Left kidney (tissue), 1 donor: ENCODE measurements at regions not wholly inside any gene's neighbourhood (a gene's known extent, or its start where the extent isn't known, plus 50 kb on each side); places are given as distances from the start of the nearest gene placed in this dataset.
"Not testable (repeated sequence)": the region's sequence is repeated elsewhere in the genome, so short reads cannot be mapped to it uniquely, and the experiment has no call there.

Experiments
- DNase-seq: peaks from one replicate; pipeline ENCODE4 v3.0.0-alpha.2; 2013

DNA sequence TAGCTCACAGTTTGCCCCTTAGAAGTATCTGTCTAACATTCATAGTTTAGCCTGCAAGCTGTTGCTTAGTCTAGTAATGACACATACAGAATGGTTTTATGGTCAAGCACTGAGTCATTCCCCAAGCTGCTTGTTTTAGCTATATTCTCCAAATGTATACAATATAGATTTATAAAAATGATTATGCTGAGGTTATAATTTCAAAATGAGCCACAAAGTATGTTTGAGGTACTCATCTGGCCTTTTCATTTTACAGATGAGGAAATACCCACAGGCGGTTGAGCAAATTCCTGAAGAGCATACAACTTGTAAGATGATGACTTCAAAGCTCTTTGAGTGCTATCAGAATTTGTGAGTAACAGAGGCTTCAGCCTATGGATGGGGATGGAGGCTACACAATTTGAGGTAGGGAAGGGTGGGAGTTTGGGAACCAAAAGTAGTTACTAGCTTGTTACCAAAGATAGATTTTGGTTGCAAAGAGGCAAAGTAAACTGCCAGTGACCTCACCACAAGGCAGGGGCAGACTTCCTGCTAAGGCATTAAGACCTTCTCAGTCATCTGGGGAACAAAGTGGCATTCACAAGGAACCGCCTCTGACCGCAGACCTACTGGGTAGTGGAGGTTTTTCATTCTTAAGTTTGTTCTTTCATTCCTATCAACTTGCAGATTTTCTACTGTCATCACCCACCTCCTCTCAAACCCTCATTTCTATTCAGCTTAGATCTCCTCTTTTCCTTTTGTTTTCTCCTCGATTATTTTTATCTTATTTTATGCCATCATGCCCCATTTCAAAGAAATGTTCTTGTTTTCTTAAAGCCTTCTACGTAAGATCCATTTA, 257.2 kb upstream of the NECTIN3 start:
- no peak for DNase-seq

DNA sequence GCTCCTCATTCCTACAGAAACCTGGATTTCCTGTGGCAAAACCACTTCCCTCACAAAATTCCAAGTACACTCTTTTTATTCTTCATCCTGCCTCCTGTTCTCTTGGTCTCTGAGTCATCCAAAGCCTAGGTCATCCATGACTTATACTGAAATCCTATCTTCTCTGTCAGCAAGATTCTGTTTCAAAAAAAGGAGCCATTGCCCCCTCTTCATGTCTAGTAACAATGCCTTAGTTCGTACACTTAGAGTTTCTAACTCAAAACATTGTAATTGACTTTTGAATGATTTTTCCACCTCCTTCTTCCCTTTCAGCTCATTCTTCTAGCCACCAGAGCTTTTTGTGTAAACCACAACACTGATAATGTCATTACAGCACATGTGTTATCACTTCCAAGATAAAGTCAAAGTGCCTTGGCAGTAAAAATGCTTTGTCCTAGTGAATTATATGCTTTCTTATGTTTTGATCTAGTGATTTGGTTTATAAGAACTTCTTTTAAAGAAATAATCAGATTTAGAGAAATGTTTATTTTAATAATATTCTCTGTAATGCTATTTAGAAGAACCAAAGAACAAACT, 256.5 kb upstream of the NECTIN3 start:
- no peak for DNase-seq

DNA sequence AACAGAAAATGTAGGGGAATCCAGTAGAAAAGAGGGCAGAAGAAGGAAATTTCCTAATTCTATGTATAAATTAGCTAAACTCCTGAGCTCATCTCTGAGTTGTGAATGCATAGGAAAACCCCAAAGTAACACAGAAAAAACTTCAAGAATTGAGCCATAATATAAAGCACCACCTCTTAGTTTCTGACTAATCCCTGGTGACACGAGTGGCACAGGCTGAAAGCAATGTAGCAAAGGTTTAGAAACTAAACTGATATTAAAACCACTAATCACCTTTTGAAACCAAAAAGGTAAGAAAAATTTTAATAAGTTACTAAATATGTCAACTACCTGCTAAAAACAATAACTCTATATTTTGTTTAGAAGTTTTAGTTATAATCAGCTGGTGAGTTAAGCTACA, 255.6 kb upstream of the NECTIN3 start:
- DNase-seq = no peak

DNA sequence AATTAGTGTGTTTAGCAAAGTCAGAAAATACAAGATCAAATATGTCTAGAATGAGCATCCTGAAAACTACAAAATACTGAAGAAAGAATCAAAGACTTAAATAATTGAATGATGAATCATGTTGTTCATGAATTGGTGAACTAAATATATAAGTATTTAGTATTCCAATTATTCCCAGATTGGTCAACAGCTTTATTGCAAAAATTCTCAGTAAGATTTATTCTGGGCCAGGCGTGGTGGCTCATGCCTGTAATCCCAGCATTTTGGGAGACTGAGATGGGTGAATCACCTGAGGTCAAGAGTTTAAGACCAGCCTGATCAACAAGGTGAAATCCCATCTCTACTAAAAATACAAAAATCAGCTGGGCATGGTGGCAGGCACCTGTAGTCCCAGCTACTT, 250.0 kb upstream of the NECTIN3 start:
- no peak for DNase-seq

DNA sequence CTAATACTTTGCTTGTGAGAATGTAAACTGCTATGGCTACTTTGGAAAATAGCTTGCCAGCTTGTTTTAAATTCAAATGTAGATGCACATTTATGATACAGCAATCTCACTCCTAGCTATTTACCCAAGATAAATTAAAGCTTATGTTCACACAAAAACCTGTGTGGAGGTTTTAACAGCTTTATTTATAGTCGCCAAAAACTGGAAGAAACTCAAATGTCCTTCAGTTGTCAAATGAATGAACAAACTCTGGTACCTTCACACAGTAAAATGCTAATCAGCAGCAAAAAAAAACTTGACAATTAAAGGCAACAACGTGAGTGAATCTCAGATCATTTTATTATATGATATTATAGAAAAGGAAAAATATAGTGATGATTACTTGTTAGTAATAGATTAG, 248.6 kb upstream of the NECTIN3 start:
- no peak for DNase-seq

DNA sequence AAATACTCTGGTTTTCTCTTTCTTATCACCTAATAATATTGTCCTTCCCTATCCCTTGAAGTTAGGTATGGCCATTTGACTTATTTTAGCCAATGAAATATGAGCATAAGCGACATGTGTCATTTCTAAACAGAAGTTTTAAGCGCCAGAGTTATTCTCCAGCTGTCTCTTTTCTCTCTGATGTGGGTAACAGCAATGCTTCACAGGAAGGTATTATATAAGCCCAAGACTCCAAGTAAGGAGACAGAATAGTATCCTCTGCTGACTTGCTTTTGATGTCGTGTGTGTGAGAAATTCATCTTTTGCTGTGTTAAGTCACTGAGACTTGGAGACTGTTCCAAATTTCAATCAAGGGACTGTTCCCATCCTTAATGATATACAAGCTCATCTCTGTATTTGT, 224.6 kb upstream of the NECTIN3 start:
- DNase-seq = no peak

DNA sequence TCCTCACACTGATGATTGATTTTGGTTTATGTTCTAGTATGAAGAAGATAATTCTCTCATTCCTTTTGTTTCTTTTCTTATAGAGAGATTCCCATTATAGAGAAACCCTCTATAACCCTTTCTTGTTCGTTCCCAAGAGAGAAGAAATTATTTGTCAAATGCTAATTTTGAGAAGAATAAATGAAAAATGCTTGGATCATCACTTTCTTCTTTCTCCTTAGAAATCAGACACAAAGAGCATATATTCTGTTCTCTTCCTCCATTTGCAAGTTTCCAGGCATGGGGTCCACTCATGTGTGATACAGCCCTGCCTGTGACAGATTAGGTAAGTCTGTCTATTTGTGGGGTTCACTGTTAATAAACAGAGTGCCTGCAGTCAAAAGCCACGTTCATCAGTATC, 222.6 kb upstream of the NECTIN3 start:
- no peak for DNase-seq

DNA sequence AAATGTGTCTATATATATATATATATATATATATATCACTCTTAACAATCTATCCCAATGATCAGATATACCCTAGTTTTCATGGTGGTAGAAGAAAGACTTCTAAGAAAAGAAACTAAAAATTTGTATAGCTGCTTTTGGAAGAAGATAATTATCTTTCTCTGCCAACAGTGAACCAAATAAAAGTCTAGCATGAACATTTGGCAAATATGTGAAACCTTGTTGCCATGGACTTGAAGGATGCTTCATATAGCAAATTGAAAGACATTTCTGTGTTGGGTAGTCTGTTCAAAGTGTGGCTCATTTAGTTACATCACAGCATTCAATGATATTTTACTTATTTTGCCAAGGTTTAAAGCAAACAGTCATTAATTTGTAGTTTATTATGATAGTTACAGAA, 219.9 kb upstream of the NECTIN3 start:
- DNase-seq = no peak

DNA sequence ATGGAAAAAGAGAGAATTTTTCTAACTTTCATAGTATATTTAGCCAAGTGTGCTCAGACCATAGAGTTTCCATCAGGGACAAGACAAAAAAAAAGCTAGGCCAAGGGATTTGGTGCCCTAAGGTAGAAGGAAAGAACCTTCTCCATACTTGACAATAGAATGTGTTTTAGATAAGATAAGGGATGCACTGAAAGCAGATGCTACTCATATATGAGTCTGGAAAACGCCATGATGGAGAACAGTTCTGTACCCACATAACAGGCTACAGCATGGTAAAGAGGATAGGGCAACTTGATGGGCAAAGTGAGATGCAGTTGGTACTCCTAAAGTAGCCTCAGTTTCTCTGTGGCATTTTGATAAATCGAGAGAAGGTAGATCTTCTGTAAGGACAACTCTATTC, 216.4 kb upstream of the NECTIN3 start:
- DNase-seq = no peak

DNA sequence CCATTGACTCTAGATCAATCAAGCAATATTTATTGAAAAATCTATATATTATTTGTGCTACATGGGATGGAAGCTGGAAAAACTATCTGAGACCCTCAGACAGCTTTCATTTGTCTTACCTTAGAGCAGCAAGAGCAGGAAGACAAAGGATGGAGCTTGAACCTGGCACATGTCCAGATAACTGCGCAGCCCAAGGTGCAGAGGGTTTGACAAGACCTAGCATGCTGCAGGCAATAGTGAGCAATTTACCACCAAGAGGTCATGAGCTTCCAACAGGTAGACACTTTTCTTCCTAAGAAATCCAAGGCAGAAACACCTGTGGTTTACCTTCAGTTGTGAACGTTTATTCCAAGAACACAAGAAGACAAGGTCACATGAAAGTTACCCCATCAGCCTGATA, 214.7 kb upstream of the NECTIN3 start:
- no peak for DNase-seq

DNA sequence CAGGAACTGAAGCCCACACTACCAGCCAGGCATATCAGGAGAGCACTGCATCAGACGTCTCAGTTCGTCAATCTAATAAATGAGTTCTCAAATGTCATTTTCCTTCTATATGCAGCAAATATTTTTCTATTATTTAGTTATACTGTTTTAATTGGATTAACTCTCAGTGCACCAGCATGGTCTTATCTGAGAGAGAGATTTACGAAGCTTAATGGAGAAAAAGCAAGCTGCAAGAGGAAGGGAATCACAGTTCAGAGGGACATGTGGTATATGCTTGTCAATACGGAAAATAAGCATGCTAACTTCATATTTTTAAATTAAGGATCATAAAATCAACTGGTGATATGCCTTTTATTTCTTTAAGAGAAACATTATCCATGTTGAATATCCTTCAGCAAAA, 213.1 kb upstream of the NECTIN3 start:
- DNase-seq = no peak

DNA sequence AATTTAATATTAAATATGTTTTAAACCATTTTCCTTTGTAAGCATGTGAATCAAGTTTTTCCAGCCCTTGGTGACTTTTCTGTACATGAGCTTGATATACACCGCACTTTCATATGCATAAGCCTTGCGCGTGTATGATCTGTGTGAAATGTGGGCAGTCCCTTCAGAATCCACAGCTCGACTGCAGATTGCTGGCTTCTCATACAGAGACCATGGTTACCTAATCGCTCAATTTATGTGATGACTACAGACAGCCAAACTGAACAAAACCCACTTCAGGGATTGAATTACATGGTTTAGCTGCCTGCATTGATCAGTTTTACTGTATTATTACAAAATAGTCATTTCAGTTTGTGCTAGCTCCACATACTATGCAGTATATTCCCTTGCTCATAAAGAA, 212.3 kb upstream of the NECTIN3 start:
- no peak for DNase-seq

DNA sequence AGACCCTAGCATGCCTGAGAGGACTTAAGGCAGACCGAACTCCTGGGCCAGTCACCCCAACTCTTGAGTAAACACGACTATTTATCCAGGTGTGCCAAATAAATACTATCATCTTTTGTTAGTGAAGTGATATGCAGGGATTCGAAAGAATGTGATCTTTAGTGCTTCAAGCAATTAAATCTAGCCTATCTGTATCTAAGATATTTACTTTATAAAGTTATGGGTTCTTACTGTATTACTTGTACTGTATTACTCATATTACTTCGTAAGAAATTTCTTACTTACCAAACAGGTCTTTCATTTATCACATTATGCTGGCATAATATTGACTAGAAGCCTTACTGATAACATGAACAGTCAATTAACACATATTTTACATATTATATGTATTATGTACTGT, 211.6 kb upstream of the NECTIN3 start:
- DNase-seq = no peak

DNA sequence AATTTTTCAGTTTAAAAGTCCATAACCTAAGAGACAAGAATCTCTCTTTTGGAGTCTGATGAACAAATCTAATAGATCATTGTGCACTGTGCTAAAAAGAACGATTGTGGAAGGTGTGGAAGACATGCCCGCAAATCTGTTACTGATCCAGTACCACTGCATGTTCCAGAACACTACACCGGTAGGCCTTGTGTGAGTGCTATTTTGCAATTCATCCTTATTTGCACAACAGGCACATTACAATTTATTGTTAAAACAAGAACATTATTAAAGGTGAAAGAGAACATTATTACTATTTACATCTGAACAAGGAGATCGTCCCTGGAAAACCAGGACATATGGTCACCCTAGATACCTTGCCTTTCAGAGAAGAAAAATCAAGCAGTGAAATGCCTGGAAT, 205.7 kb upstream of the NECTIN3 start:
- DNase-seq = no peak

DNA sequence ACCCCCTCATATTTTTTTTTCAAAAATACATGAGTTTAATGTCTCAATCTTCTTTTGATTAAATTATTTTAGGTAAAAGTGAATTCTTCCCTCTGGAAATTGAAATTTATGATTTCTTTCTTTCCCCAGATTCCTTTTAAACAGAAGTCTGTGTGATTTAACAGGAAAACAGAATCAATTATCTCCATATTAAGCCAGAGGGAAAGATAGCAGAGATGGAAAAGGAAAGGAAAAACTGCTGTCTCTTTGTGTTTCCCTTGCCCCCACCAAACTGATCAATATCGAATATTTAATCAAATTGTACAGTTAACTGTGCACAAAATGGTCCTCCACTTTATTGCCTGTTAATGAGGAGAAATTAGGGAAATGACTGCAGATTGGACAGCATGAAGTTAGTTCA, 203.5 kb upstream of the NECTIN3 start:
- no peak for DNase-seq

DNA sequence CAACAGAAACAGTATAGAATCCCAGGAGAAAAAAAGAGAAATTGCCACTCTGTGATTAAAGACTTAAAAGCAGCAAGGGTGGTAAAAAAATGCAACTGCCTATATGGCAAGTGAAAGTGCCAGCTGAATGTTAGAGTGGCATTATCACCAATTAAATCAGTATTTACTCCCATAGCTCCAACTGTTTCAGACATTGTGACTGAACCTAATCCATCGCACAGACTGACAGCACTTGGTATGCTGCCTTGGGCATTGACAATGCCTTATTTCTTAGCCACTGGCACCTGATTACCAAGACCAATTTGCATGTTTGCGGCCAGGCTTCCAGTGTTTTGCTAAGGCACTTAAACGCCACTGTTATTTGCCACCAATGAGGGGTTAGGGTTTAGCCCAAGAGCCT, 201.9 kb upstream of the NECTIN3 start:
- DNase-seq = no peak

DNA sequence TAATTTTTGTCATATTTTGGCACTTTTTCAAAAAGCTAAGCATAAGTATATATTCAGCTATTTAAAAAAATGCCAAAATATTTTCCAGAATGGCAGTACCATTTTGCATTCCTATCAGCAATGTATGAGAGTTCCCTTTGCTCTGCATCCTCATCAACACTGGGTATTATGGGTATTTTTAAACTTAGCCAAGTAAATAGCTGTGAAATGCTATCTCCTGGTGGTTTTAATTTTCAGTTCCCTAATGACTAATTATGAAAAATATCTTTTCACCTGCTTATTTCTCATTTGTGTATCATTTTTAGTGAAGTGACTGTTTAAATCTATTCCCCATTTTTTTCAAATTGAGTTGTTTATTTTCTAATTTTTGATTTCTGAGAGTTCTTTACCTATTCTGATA, 199.7 kb upstream of the NECTIN3 start:
- DNase-seq = no peak

DNA sequence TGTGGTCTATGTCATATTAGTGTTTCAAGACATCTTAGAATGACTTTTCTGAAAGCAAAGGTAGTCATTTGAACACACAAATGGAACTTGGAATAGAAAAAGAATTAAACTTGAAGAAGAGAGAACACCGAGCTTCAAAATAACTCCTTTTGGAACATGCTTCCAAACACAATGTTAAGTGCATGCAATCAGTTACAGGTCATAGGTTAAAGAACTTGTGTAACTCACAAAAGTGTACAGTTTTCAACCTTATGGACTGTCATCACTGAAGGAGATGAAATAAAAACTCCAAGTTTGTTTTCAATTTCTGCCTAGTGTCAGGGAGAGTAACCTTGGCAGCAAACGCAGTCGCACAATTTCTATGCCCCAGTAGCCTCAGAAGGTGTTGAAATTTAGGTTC, 192.9 kb upstream of the NECTIN3 start:
- DNase-seq = no peak

DNA sequence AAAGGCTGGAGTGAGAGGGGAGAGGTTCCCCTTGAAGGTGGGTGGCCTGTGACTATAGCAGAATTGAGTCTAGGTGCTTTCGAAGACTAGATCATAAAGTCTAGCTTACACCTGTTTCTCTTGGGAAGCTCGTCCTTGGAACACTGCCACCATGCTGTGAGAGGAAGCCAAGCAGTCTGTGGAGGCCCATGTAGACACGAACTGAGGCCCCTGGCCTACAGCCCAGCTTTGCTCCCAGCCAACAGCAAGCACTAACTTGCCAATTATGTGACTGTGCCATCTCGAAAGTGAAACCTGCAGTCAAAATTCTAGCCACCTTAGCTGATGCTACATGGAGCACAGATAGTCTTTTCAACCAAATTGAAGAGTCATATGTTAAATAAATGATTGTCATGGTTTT, 190.5 kb upstream of the NECTIN3 start:
- DNase-seq = no peak

DNA sequence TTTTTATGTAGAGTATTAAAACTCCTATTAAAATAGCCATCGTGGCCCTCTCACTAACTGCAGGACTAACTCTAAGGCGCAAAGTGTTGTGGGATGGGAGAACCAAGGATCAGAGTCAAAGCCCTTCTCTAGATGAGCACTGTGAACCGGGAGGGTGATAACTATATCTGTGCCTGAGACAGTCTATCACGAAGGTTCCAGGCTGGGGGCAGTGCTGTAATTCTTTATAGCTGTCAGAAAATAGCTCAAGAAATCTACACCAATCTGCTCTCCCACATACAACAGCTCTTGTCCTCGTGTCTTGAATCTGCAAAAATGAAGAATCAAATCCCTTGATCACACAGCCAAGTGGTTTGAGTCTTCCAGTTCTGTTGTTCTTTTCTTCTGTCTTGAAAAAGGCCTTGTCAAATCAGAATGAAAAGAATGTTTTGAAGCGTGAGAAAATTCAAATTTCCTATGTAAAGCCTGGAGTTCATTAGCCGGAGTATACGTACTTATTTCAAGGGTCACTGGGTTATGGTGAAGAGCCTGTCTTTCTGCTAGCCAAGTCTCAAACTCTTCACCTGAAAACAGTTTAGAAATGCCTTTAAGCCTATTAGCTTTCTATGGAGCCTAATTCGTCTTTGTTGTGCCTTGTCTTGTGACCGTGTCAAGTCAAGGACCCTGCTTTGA, 185.3 kb upstream of the NECTIN3 start:
- no peak for DNase-seq

DNA sequence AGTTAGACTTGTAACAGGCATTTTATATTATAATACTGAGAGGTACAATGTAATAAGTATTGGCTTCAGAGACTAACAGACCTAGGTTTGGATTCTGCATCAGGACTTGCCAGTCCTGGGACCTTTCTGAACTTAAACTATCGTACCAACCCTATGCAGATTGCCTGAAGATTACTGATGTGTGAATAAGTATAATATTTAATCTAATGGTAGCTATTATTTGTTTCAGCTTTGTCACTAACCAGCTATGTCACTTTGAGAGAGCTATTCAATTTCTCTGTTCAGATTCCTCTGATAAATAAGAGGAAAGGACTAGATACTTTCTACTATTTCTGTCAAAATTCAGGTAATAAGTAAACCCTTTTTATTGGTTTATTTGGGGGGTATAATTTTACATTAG, 184.4 kb upstream of the NECTIN3 start:
- DNase-seq = no peak

DNA sequence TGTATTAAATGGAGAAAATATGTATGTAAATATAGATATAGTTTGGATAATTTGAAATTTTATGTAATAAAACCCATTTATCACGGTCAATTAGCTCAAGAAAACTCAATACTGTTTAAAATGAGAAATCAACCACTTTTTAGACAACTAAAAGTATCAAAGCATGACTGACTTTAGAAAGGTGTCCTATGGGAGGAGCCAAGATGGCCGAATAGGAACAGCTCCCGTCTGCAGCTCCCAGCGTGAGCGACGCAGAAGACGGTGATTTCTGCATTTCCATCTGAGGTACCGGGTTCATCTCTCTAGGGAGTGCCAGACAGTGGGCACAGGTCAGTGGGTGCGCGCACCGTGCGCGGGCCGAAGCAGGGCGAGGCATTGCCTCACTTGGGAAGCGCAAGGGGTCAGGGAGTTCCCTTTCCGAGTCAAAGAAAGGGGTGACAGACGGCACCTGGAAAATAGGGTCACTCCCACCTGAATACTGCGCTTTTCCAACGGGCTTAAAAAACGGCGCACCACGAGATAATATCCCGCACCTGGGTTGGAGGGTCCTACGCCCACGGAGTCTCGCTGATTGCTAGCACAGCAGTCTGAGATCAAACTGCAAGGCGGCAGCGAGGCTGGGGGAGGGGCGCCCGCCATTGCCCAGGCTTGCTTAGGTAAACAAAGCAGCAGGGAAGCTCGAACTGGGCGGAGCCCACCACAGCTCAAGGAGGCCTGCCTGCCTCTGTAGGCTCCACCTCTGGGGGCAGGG, 182.8 kb upstream of the NECTIN3 start:
- DNase-seq = not testable (repeated sequence)

DNA sequence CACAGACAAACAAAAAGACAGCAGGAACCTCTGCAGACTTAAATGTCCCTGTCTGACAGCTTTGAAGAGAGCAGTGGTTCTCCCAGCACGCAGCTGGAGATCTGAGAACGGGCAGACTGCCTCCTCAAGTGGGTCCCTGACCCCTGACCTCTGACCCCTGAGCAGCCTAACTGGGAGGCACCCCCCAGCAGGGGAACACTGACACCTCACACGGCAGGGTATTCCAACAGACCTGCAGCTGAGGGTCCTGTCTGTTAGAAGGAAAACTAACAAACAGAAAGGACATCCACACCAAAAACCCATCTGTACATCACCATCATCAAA, 182.3 kb upstream of the NECTIN3 start:
- not testable (repeated sequence) for DNase-seq
